Ascending aorta (tissue), 2 donors: ENCODE measurements at regions not wholly inside any gene's neighbourhood (a gene's known extent, or its start where the extent isn't known, plus 50 kb on each side); places are given as distances from the start of the nearest gene placed in this dataset.
"Not testable (repeated sequence)": the region's sequence is repeated elsewhere in the genome, so short reads cannot be mapped to it uniquely, and the experiment has no call there.

Source experiments
- DNase-seq, 2 donors: peaks; one replicate each; pipeline ENCODE4 v3.0.0-alpha.2; 2019; ENCODE audit warnings: low spot score in 2 of 2
- H3K27ac ChIP-seq, 2 donors: fragments of 200-600 bp; sonication (generic); one replicate each; pipeline ENCODE4 v1.5.1; 2016 to 2017; ENCODE audit warnings: mild to moderate bottlenecking in 1 of 2
- H3K27me3 ChIP-seq: fragments of 200-600 bp; sonication (generic); one replicate; pipeline ENCODE4 v1.5.1; 2017
- H3K36me3 ChIP-seq, 2 donors: fragments of 200-600 bp; sonication (generic); one replicate each; pipeline ENCODE4 v1.5.1; 2016
- H3K4me1 ChIP-seq, 2 donors: fragments of 200-600 bp; sonication (generic); one replicate each; pipeline ENCODE4 v1.5.1; 2016 to 2017; ENCODE audit warnings: mild to moderate bottlenecking in 1 of 2
- H3K4me3 ChIP-seq, 2 donors: fragments of 200-600 bp; sonication (generic); one replicate each; pipeline ENCODE4 v1.5.1; 2016 to 2017; ENCODE audit warnings: mild to moderate bottlenecking in 1 of 2
- H3K9me3 ChIP-seq, 2 donors: fragments of 200-600 bp; sonication (generic); one replicate each; pipeline ENCODE4 v1.5.1; 2016
- CTCF ChIP-seq, 3 experiments: fragments of 200-600 bp in 2 of 3; fragments of 450-650 bp in 1 of 3; sonication (generic) in 2 of 3; IDR thresholded peaks; one replicate each; pipeline ENCODE4 v1.5.1; 2016 to 2019; ENCODE audit warnings: antibody characterized with exemption in 3 of 3, mild to moderate bottlenecking in 1 of 3, moderate library complexity in 1 of 3
- intact Hi-C: fragments of 100-400 bp; cut with DNase I; formaldehyde crosslinking; loops from one replicate; pipeline ENCODE4 v1.15.1; 2023

- Histone ChIP-seq H3K27me3 (no peaks in the 10 kb centered on the region), H3K27ac (no peak overlapping the region), H3K4me3 (no peak overlapping the region), H3K36me3 (no peaks in the 10 kb centered on the region), H3K4me1 (no peaks in the 10 kb centered on the region), H3K9me3 (no peaks in the 10 kb centered on the region)
- no peak for DNase-seq
- intact Hi-C loops: no loop called here
- TF ChIP-seq CTCF (IDR thresholded peaks at IDR 0.05): no peak
Measured at GRCh38 chr22:33986167-33986771, 66.0 kb upstream of the LARGE1 start.

- no peak for DNase-seq
- H3K36me3 ChIP-seq: no peaks in the 10 kb centered on the region
- H3K27me3 ChIP-seq: no peaks in the 10 kb centered on the region
- intact Hi-C loops: no loop called here
- H3K27ac ChIP-seq: no peak overlapping the region
- no peak overlapping the region for H3K4me3 ChIP-seq
- no peak for TF ChIP-seq CTCF (IDR thresholded peaks at IDR 0.05)
- H3K4me1 ChIP-seq: no peaks in the 10 kb centered on the region
- no peaks in the 10 kb centered on the region for H3K9me3 ChIP-seq
Measured at GRCh38 chr22:33986954-33987353, 66.7 kb upstream of the LARGE1 start.

- H3K4me1 ChIP-seq, intact Hi-C loops, DNase-seq: not testable (repeated sequence)
Measured at GRCh38 chr22:33989263-33989662, 69.0 kb upstream of the LARGE1 start.

GRCh38 chr22:33991620-33992019, 71.3 kb upstream of the LARGE1 start:
- H3K4me3 ChIP-seq: no peak overlapping the region
- no peaks in the 10 kb centered on the region for H3K9me3 ChIP-seq
- no peaks in the 10 kb centered on the region for H3K27me3 ChIP-seq
- no peak for DNase-seq
- intact Hi-C loops: no loop called here
- no peak overlapping the region for H3K27ac ChIP-seq
- H3K36me3 ChIP-seq: no peaks in the 10 kb centered on the region
- H3K4me1 ChIP-seq: no peaks in the 10 kb centered on the region
- TF ChIP-seq CTCF (IDR thresholded peaks at IDR 0.05): no peak

More at GRCh38 chr22:33989263-33989662, 69.0 kb upstream of the LARGE1 start:
- not testable (repeated sequence) for H3K4me3 ChIP-seq, H3K27ac ChIP-seq, H3K9me3 ChIP-seq, H3K27me3 ChIP-seq, H3K36me3 ChIP-seq

- no peak for TF ChIP-seq CTCF (IDR thresholded peaks at IDR 0.05)
- intact Hi-C loops: no loop called here
Measured at GRCh38 chr22:33996824-33997223, 76.5 kb upstream of the LARGE1 start.

GRCh38 chr22:34000879-34001526, 80.7 kb upstream of the LARGE1 start:
- H3K4me3 ChIP-seq: no peak overlapping the region
- no peak for TF ChIP-seq CTCF (IDR thresholded peaks at IDR 0.05)
- DNase-seq: no peak
- no peaks in the 10 kb centered on the region for H3K4me1 ChIP-seq
- H3K9me3 ChIP-seq: peaks cover 0 to 11% of the 10 kb centered on the region in 2 donors
- intact Hi-C loops: no loop called here
- no peaks in the 10 kb centered on the region for H3K27me3 ChIP-seq
- H3K27ac ChIP-seq: no peak overlapping the region
- H3K36me3 ChIP-seq: no peaks in the 10 kb centered on the region

More at GRCh38 chr22:33996824-33997223, 76.5 kb upstream of the LARGE1 start:
- Histone ChIP-seq H3K4me1 (no peaks in the 10 kb centered on the region), H3K9me3 (peaks cover 0 to 11% of the 10 kb centered on the region in 2 donors), H3K36me3 (no peaks in the 10 kb centered on the region), H3K27ac (no peak overlapping the region), H3K4me3 (no peak overlapping the region), H3K27me3 (no peaks in the 10 kb centered on the region)
- no peak for DNase-seq
